IMR-90 (cell line): ENCODE measurements at regions not wholly inside any gene's neighbourhood (a gene's known extent, or its start where the extent isn't known, plus 50 kb on each side); places are given as distances from the start of the nearest gene placed in this dataset.

ENCODE experiments used
- ATAC-seq: fragments of 200-7000 bp; cut with Tn5 transposase; 2 replicates; pipeline ENCODE4 v1.9.1; 2020; ENCODE audit warnings: low read depth, mild to moderate bottlenecking, moderate library complexity
- BruUV-seq: library from RNA; stranded (reverse); fragments of 400-500 nt; replicated peaks from 2 replicates; lab custom pipeline; 2021; lab: Mats Ljungman, UMichigan
- CTCF ChIA-PET: fragments of 300-600 bp; formaldehyde crosslinking; extraction: SDS; loops from one replicate; lab custom pipeline; 2021; ENCODE audit warnings: antibody characterized with exemption; lab: Yijun Ruan, JAX
- POLR2A ChIA-PET: fragments of 300-600 bp; sonication (Branson Sonifier 250); formaldehyde crosslinking; loops from one replicate; lab custom pipeline; 2022; ENCODE audit warnings: antibody characterized with exemption; ENCODE audit not compliant: unreplicated experiment; lab: Charles Lee
- DNase-seq: peaks from one replicate; pipeline ENCODE4 v3.0.0; 2013
- H2AFZ ChIP-seq: replicated peaks from 2 replicates; pipeline ENCODE3; 2013; ENCODE audit warnings: low read length, mild to moderate bottlenecking; ENCODE audit not compliant: poor library complexity
- H2AK5ac ChIP-seq: 2 replicates; pipeline ENCODE4 v1.6.1; 2013; ENCODE audit warnings: low read depth, low read length, inconsistent platforms
- H2AK9ac ChIP-seq: replicated peaks from 2 replicates; pipeline ENCODE3; 2013; ENCODE audit warnings: mild to moderate bottlenecking, low read depth, low read length, moderate library complexity; ENCODE audit not compliant: poor library complexity
- H2BK120ac ChIP-seq: 2 replicates; pipeline ENCODE4 v1.6.1; 2013; ENCODE audit warnings: low read depth, low read length, inconsistent platforms
- H2BK15ac ChIP-seq: 3 replicates; pipeline ENCODE4 v1.6.1; 2013; ENCODE audit warnings: low read depth, low read length, inconsistent platforms
- H2BK20ac ChIP-seq: 2 replicates; pipeline ENCODE4 v1.6.1; 2013; ENCODE audit warnings: low read depth, mild to moderate bottlenecking, inconsistent platforms, low read length, moderate library complexity
- H2BK5ac ChIP-seq: 2 replicates; pipeline ENCODE4 v1.6.1; 2013; ENCODE audit warnings: mild to moderate bottlenecking, low read depth, low read length, inconsistent platforms; ENCODE audit not compliant: poor library complexity, severe bottlenecking
- H3K14ac ChIP-seq: replicated peaks from 2 replicates; pipeline ENCODE4 v1.6.1; 2013; ENCODE audit warnings: low read depth, low read length, inconsistent platforms
- H3K18ac ChIP-seq: 2 replicates; pipeline ENCODE4 v1.6.1; 2013; ENCODE audit warnings: low read depth, low read length, control low read depth
- H3K23ac ChIP-seq: 2 replicates; pipeline ENCODE4 v1.6.1; 2013; ENCODE audit warnings: low read depth, low read length, inconsistent platforms
- H3K27ac ChIP-seq: 2 replicates; pipeline ENCODE4 v1.5.1; 2013; ENCODE audit warnings: mild to moderate bottlenecking, control low read depth, low read length; ENCODE audit not compliant: insufficient read depth
- H3K27me3 ChIP-seq: 2 replicates; pipeline ENCODE4 v1.6.1; 2013; ENCODE audit warnings: low read length; ENCODE audit not compliant: control insufficient read depth, insufficient read depth
- H3K36me3 ChIP-seq: 2 replicates; pipeline ENCODE4 v1.6.1; 2013; ENCODE audit warnings: low read length, mixed read lengths; ENCODE audit not compliant: control insufficient read depth, insufficient read depth
- H3K4ac ChIP-seq: 2 replicates; pipeline ENCODE4 v1.6.1; 2013; ENCODE audit warnings: low read depth, low read length, inconsistent platforms
- H3K4me1 ChIP-seq: 2 replicates; pipeline ENCODE4 v1.6.1; 2013; ENCODE audit warnings: low read length, mixed read lengths; ENCODE audit not compliant: control insufficient read depth, insufficient read depth
- H3K4me2 ChIP-seq: 2 replicates; pipeline ENCODE4 v1.6.1; 2013; ENCODE audit warnings: low read depth, mild to moderate bottlenecking, control low read depth, low read length, moderate library complexity
- H3K4me3 ChIP-seq: 2 replicates; pipeline ENCODE4 v1.5.1; 2013; ENCODE audit warnings: low read depth, mild to moderate bottlenecking, control low read depth, low read length, moderate library complexity; ENCODE audit not compliant: insufficient read depth
- H3K56ac ChIP-seq: 2 replicates; pipeline ENCODE4 v1.6.1; 2013; ENCODE audit warnings: low read length, inconsistent platforms; ENCODE audit not compliant: insufficient read depth; ENCODE audit errors: extremely low read depth
- H3K79me1 ChIP-seq, 2 experiments: 2 replicates each; pipeline ENCODE4 v1.6.1; 2013; ENCODE audit warnings: low read length in 2 of 2, inconsistent platforms in 1 of 2, low read depth in 1 of 2
- H3K9ac ChIP-seq: 2 replicates; pipeline ENCODE4 v1.6.1; 2013; ENCODE audit warnings: low read depth, low read length, control low read depth
- H3K9me1 ChIP-seq: 2 replicates; pipeline ENCODE4 v1.6.1; 2013; ENCODE audit warnings: low read length, inconsistent platforms; ENCODE audit not compliant: insufficient read depth
- H3K9me3 ChIP-seq: 2 replicates; pipeline ENCODE4 v1.6.1; 2013; ENCODE audit warnings: low read length; ENCODE audit not compliant: control insufficient read depth, insufficient read depth
- H4K20me1 ChIP-seq: 2 replicates; pipeline ENCODE4 v1.6.1; 2013; ENCODE audit warnings: low read length, inconsistent platforms; ENCODE audit not compliant: insufficient read depth
- H4K5ac ChIP-seq: 2 replicates; pipeline ENCODE4 v1.6.1; 2013; ENCODE audit warnings: mild to moderate bottlenecking, low read depth, low read length, control low read depth
- H4K8ac ChIP-seq, 2 experiments: 2 replicates each; pipeline ENCODE4 v1.6.1; 2013; ENCODE audit warnings: low read depth in 2 of 2, low read length in 2 of 2, control low read depth in 1 of 2, inconsistent platforms in 1 of 2
- H4K91ac ChIP-seq: 2 replicates; pipeline ENCODE4 v1.6.1; 2013; ENCODE audit warnings: low read depth, low read length, inconsistent platforms; ENCODE audit not compliant: insufficient read depth
- BHLHE40 ChIP-seq: fragments of 150-350 bp; IDR thresholded peaks from 2 replicates; pipeline ENCODE4 v1.6.1; 2016; ENCODE audit warnings: mild to moderate bottlenecking, low read depth, low read length
- MAFK ChIP-seq: IDR thresholded peaks from 2 replicates; pipeline ENCODE4 v1.6.1; 2012; ENCODE audit warnings: low read depth, low read length, improper control_type of control experiment
- MXI1 ChIP-seq: IDR thresholded peaks from 2 replicates; pipeline ENCODE4 v1.6.1; 2012; ENCODE audit warnings: low read depth, mild to moderate bottlenecking, low read length, moderate library complexity, borderline replicate concordance
- NFE2L2 ChIP-seq: fragments of 150-350 bp; IDR thresholded peaks from 2 replicates; pipeline ENCODE4 v1.6.1; 2016; ENCODE audit warnings: low read depth, mild to moderate bottlenecking, low read length
- SMC3 ChIP-seq: fragments of 150-350 bp; IDR thresholded peaks from 2 replicates; pipeline ENCODE4 v1.6.1; 2016; ENCODE audit warnings: low read depth, mild to moderate bottlenecking, antibody characterized with exemption, low read length, moderate library complexity
- WGBS, 2 experiments: methylation state at CpG; one replicate each; pipeline versions ENCODE4 v1.1.5 to v1.1.7; 2013; ENCODE audit warnings: missing lambda C conversion rate in 2 of 2; ENCODE audit not compliant: insufficient read length in 1 of 2; ENCODE audit errors: extremely low coverage in 2 of 2; 5-methylcytosine and 5-hydroxymethylcytosine counted together
- dilution Hi-C: fragments of 300-500 bp; cut with HindIII; formaldehyde crosslinking; loops from one replicate; pipeline ENCODE4 v1.14.3; 2018; ENCODE audit warnings: low sequenced_read_pairs; ENCODE audit not compliant: unreplicated experiment
- in situ Hi-C: fragments of 300-500 bp; cut with MboI; formaldehyde crosslinking; loops from 3 replicates; pipeline ENCODE4 v1.14.3; 2019; ENCODE audit warnings: low sequenced_read_pairs, inconsistent platforms, mixed read lengths
- intact Hi-C: fragments of 100-400 bp; cut with micrococcal nuclease; formaldehyde crosslinking; loops from 2 replicates; pipeline ENCODE4 v1.10.0; 2022
- TF ChIP-seq, protein P1 (sequence below): fragments of 150-350 bp; IDR thresholded peaks from 2 replicates; pipeline ENCODE4 v1.6.1; 2016; ENCODE audit warnings: low read depth, mild to moderate bottlenecking, low read length, moderate library complexity, borderline replicate concordance

DNA sequence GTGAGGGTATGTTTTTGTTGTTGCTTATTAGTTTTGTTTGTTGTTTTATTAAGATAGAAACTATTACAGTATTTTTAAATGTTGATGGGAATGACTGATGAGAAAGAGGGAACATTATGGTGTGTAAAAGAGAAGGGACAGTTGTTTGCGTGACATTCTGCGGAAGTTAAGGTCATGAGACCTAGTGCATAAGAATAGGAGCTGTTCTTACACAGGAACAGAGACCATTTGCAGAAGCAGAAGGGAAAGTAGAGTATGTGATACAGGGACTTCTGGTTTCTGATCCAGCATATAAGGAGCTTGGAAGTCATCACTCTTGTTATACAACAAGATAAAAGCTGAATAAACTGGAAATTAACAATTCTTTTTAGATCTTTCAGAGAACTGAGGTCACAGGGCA lies 299.2 kb upstream of the API5 start:
- H2AK5ac ChIP-seq, result no peak overlapping the region
- peaks cover 4% of the 10 kb centered on the region; the same call in 1 of the 2 replicates for H3K9me3 ChIP-seq
- no peak overlapping the region for H2AK9ac ChIP-seq
- H3K4me2 ChIP-seq, result no peak overlapping the region
- H3K27me3 ChIP-seq, result no peaks in the 10 kb centered on the region
- no peaks in the 10 kb centered on the region for H3K9me1 ChIP-seq
- H3K14ac ChIP-seq, result no peak overlapping the region
- ATAC-seq (no peak), DNase-seq (no peak)
- H2BK15ac ChIP-seq, result no peak overlapping the region
- no peak overlapping the region for H4K8ac ChIP-seq
- H2AFZ ChIP-seq, result no peak overlapping the region
- ChIA-PET POLR2A (no interaction called here), CTCF (no interaction called here)
- no peaks in the 10 kb centered on the region for H3K36me3 ChIP-seq
- intact Hi-C loops (no loop called here), in situ Hi-C loops (no loop called here), dilution Hi-C loops (no loop called here)
- no peak overlapping the region for H3K27ac ChIP-seq
- no peak overlapping the region for H3K18ac ChIP-seq
- H3K4me3 ChIP-seq, result no peak overlapping the region
- H4K5ac ChIP-seq, result no peak overlapping the region
- BruUV-seq, result no TSS peak
- no peak overlapping the region for H3K4ac ChIP-seq
- no peak overlapping the region for H2BK5ac ChIP-seq
- H3K9ac ChIP-seq, result no peak overlapping the region
- H4K91ac ChIP-seq, result no peak overlapping the region
- no peak for TF ChIP-seq SMC3
- TF ChIP-seq NFE2L2, result no peak
- TF ChIP-seq BHLHE40, result no peak
- TF ChIP-seq MAFK, result no peak
- no peak for TF ChIP-seq MXI1
- TF ChIP-seq, protein P1, sequence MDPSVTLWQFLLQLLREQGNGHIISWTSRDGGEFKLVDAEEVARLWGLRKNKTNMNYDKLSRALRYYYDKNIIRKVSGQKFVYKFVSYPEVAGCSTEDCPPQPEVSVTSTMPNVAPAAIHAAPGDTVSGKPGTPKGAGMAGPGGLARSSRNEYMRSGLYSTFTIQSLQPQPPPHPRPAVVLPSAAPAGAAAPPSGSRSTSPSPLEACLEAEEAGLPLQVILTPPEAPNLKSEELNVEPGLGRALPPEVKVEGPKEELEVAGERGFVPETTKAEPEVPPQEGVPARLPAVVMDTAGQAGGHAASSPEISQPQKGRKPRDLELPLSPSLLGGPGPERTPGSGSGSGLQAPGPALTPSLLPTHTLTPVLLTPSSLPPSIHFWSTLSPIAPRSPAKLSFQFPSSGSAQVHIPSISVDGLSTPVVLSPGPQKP, result no peak
- no peak overlapping the region for H3K23ac ChIP-seq
- H3K79me1 ChIP-seq, result no peaks in the 10 kb centered on the region
- no peaks in the 10 kb centered on the region for H4K20me1 ChIP-seq
- H3K4me1 ChIP-seq, result no peaks in the 10 kb centered on the region
- no peak overlapping the region for H2BK120ac ChIP-seq
- no CpG with 5 or more reads among the region's 2 CpGs for WGBS, 2 experiments
- H3K56ac ChIP-seq, result no peak overlapping the region
- no peak overlapping the region for H2BK20ac ChIP-seq
